Stimulated activated naive CD8-positive, alpha-beta T cell treated with anti-CD3 and anti-CD28 coated beads, Interleukin-15, Interleukin-2, amounts not matched to agents 100 ng/mL and 50 ng/mL, for 24 hours (primary cell): ENCODE measurements at regions not wholly inside any gene's neighbourhood (a gene's known extent, or its start where the extent isn't known, plus 50 kb on each side); places are given as distances from the start of the nearest gene placed in this dataset.

Experiments used
- H3K27ac Mint-ChIP-seq: one replicate; pipeline ENCODE4 v1.8.0; 2021; ENCODE audit warnings: mild to moderate bottlenecking, mixed read lengths
- H3K27me3 Mint-ChIP-seq: one replicate; pipeline ENCODE4 v1.8.0; 2021; ENCODE audit warnings: mixed read lengths
- H3K36me3 Mint-ChIP-seq: one replicate; pipeline ENCODE4 v1.8.0; 2021; ENCODE audit warnings: low read depth, mixed read lengths
- H3K4me1 Mint-ChIP-seq: one replicate; pipeline ENCODE4 v1.8.0; 2021; ENCODE audit warnings: low read depth, mixed read lengths
- H3K4me3 Mint-ChIP-seq: one replicate; pipeline ENCODE4 v1.8.0; 2021; ENCODE audit warnings: mild to moderate bottlenecking, mixed read lengths
- H3K9me3 Mint-ChIP-seq: one replicate; pipeline ENCODE4 v1.8.0; 2021; ENCODE audit warnings: mixed read lengths

DNA sequence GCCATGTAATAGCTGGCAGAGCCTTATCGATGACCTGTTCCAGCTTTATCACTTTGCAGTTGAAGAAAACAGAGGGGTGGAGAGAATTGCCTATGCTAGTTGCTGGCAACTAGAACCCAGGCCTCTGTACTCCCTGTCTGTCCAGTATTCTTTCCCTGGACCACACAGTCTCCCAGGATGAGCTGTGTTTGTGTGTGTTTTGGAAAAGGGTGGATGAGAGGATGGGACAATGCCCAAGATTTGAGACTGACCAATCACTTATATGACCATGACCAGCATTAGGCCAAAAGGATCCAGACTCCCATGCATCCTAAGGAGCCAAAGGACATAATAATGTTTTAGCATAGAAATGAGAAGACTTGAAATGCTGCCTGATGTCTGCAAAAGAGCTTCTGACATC, 102.6 kb downstream of the CD200R1L start:
- Mint-ChIP-seq H3K27ac (no peak overlapping the region), H3K4me3 (no peak overlapping the region), H3K27me3 (no peaks in the 10 kb centered on the region), H3K4me1 (peaks cover 31% of the 10 kb centered on the region), H3K9me3 (no peaks in the 10 kb centered on the region), H3K36me3 (no peaks in the 10 kb centered on the region)

DNA sequence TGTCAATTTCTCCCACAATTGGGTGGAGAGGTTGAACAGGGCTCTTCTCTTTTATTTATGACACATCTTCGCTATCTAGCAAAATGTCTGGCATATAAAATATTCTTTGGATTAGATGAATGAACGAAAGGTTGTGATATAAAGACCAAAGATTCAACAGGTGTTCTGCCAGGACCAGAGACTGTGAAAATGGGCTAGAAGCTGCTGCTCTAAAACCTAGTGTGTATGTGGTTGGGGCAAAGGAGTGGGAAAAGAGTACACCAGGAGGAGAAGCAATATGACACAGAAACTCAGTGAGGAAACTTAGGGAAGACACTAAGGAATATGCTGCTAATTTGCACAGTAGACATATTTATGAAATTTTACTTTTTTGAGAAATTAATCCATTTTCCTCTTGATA, 102.0 kb upstream of the CCDC80 start:
- H3K9me3 Mint-ChIP-seq = no peaks in the 10 kb centered on the region
- no peak overlapping the region for H3K4me3 Mint-ChIP-seq
- H3K36me3 Mint-ChIP-seq = no peaks in the 10 kb centered on the region
- peaks cover 38% of the 10 kb centered on the region for H3K4me1 Mint-ChIP-seq
- H3K27me3 Mint-ChIP-seq = no peaks in the 10 kb centered on the region
- H3K27ac Mint-ChIP-seq = no peak overlapping the region

DNA sequence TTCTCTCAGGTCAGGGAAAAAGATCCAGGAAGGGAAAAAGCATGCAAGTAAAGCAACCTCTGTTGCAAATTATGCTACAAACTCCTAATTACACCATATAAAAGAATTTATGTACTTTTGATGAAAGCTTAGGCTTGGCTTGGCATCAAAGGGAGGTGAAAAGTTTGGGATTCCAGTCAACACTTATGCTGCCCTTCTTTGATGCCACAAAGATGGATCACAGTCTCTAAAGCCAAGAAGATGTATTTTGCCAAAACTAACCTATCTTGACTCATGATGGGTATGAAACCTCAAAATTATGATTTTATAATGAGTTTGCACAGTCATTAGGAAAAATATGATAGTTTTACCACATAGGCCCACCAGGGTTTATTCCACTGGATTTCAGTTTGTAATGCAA, 101.0 kb upstream of the CCDC80 start:
- H3K4me1 Mint-ChIP-seq = peaks cover 41% of the 10 kb centered on the region
- H3K27me3 Mint-ChIP-seq = no peaks in the 10 kb centered on the region
- H3K4me3 Mint-ChIP-seq = no peak overlapping the region
- peak overlapping the region; percentile 3 for H3K27ac Mint-ChIP-seq
- no peaks in the 10 kb centered on the region for H3K9me3 Mint-ChIP-seq
- H3K36me3 Mint-ChIP-seq = no peaks in the 10 kb centered on the region

DNA sequence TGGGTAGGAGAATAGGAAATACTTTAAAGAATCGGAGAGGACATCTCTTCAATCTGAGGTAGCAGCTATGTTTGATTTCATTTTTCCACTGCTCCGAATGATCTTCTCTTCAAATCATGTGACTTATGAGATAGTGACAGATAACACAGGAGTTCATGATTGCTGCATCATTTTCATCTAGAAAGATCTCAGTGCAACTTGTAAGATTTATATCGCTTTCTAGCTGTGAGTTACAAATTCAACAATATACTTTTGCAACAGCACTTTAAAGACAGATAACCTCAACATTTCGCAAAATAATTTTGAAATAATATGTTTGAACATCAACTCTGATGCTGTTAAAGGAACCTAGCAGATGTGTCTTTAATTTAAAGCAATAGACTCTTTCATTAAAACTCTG, 99.9 kb upstream of the CCDC80 start:
- Mint-ChIP-seq H3K27me3 (no peaks in the 10 kb centered on the region), H3K4me3 (no peak overlapping the region), H3K36me3 (no peaks in the 10 kb centered on the region), H3K4me1 (peaks cover 53% of the 10 kb centered on the region), H3K27ac (peak overlapping the region; percentile 9), H3K9me3 (no peaks in the 10 kb centered on the region)

DNA sequence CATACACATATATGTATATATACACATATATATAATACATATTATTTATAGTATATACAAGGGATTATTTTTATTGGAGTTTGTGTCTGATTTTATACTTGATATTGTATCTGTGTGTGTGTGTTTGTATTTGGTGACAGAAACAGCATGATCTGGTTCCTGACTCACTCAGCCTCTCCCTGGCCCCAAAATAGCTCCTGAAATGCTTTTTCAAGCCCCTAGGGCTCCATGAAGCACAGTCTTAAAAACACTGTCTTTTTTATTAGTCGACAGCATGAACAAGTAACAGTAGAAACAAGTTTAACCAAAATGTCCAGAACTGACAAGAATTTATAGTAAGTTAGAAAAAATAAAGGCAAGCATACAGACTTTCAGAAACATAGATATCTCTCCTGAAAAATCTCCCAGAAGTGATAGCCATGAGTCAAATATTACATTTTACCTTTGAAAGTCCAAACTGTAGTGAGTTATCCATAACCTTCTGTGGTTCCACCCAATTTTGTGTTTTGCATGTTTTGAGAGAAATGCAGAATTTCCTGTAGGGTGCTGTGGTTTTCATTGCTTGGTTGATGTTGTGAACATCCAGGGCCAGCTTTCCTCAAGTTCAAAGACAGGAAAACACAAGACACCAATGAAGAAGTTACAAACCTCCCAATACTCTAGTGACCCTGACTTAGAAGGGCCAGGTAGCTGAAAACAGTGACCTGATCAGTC, 98.5 kb upstream of the CCDC80 start:
- Mint-ChIP-seq H3K27me3 (no peaks in the 10 kb centered on the region), H3K9me3 (no peaks in the 10 kb centered on the region), H3K36me3 (no peaks in the 10 kb centered on the region), H3K4me1 (peaks cover 58% of the 10 kb centered on the region), H3K4me3 (no peak overlapping the region), H3K27ac (no peak overlapping the region)

DNA sequence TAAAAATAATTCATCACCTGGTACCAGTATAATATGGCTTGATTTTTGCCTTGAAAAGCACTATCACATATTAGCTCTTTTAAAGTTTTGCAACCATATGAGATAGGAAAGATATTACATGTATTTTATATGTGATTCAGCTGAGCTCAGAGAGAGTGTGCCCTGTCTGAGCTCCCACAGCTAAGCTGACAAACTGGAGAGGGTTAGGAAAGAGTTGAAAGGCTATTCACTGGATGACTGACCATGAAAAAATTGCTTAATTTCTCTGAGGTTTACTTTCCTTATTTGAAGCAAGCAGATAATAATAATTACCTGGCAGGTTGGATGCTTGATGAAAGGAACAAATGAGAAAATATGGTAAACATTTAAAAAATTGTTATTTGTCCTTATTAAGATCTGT, 97.4 kb upstream of the CCDC80 start:
- Mint-ChIP-seq H3K36me3 (no peaks in the 10 kb centered on the region), H3K27ac (no peak overlapping the region), H3K27me3 (no peaks in the 10 kb centered on the region), H3K9me3 (no peaks in the 10 kb centered on the region), H3K4me1 (peaks cover 58% of the 10 kb centered on the region), H3K4me3 (no peak overlapping the region)

DNA sequence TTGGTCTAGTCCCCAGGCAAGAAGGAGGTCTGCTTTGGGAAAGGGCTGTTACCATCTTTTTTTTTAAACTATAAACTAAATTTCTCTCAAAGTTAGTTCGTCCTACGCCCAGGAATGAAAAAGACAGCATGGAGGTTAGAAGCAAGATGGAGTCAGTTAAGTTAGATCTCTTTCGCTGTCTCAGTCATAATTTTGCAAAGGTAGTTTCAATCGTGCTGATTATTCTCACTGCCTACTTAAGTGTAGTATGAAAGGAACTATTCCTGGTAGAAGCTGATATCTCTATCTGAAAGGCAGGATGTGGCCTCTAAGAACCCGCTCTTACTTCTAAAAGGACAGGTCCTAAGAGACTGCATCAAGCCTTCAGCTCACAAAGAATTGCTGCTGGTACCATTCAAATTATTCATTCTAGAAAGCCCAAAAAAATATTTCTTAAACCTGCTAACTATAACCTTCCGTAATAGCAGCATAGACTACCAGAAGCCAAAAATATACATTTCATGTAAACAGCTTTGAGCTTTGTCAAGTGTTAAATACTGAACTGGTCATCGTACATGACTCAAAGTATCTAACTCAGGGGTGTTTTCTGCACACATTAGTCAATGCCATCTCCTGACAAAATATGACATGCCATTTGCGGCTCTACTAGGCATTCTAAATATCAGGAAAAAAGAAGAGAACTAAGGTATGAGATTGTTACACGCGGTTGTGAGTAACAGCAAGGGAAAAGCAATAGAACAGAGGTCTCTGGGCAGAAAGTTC, 96.0 kb upstream of the CCDC80 start:
- no peaks in the 10 kb centered on the region for H3K9me3 Mint-ChIP-seq
- no peak overlapping the region for H3K4me3 Mint-ChIP-seq
- peaks cover 55% of the 10 kb centered on the region for H3K4me1 Mint-ChIP-seq
- no peak overlapping the region for H3K27ac Mint-ChIP-seq
- no peaks in the 10 kb centered on the region for H3K36me3 Mint-ChIP-seq
- no peaks in the 10 kb centered on the region for H3K27me3 Mint-ChIP-seq

DNA sequence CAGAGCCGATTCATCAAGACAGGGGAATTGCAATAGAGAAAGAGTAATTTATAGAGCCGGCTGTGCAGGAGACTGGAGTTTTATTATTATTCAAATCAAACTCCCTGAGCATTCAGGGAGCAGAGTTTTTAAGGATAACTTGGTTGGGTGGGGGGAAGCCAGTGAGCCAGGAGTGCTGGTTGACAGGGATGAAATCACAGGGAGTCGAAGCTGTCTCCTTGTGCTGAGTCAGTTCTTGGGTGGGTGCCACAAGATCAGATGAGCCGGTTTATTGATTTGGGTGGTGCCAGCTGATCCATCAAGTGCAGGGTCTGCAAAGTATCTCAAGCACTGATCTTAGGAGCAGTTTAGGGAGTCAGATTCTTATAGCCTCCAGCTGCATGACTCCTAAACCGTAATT, 95.4 kb upstream of the CCDC80 start:
- H3K9me3 Mint-ChIP-seq = no peaks in the 10 kb centered on the region
- no peak overlapping the region for H3K4me3 Mint-ChIP-seq
- peaks cover 49% of the 10 kb centered on the region for H3K4me1 Mint-ChIP-seq
- H3K27ac Mint-ChIP-seq = peak overlapping the region; percentile 17
- no peaks in the 10 kb centered on the region for H3K27me3 Mint-ChIP-seq
- no peaks in the 10 kb centered on the region for H3K36me3 Mint-ChIP-seq

DNA sequence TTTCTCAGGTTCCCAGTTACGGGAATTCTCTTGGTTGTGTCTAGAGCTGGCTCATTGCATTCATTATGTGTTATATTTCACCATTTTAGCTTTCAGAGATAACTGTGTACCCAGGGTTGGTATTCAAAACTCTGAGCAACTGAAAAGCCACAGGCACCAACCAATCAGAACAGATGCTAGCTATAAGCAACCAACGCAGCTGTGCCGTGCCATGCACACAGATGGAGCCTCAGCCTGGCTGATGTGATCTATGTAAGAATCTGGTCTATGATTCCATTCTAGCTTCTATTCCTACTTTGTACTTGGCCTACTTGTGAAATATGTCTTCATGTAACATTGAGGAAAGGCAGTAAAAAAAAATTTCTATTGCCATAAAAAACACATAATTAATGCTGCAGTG, 95.0 kb upstream of the CCDC80 start:
- H3K4me3 Mint-ChIP-seq = no peak overlapping the region
- no peaks in the 10 kb centered on the region for H3K27me3 Mint-ChIP-seq
- no peaks in the 10 kb centered on the region for H3K9me3 Mint-ChIP-seq
- H3K36me3 Mint-ChIP-seq = no peaks in the 10 kb centered on the region
- peaks cover 48% of the 10 kb centered on the region for H3K4me1 Mint-ChIP-seq
- H3K27ac Mint-ChIP-seq = no peak overlapping the region

DNA sequence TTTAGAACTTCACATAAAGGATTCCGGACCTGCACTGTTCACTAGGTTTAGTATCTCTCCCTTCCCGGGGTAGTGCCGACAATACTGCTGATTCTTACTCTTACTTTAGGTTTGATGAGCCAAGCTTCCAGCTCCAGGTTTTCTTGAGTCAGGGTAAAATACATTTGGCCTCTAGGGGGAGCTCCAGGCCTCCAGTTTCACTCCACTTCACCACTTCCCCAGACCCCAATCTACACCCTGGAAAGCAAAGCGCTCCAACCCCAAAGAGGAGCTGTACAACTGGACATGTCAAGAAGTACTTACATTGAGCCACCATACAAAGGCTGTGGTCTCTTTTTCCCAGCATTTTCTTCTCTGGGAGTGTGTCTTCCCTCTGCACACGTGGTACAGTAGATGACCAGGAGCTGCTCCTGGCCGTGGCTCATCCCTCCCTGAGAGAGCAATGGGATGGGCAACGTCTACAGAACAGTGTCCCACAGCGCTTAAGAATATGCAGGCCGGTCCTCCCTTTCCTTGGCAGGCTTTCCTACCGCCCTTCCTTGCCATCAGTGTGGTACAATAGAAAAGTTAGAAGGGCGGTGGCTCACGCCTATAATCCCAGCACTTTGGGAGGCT, 93.9 kb upstream of the CCDC80 start:
- H3K9me3 Mint-ChIP-seq = no peaks in the 10 kb centered on the region
- no peaks in the 10 kb centered on the region for H3K36me3 Mint-ChIP-seq
- no peak overlapping the region for H3K4me3 Mint-ChIP-seq
- H3K4me1 Mint-ChIP-seq = peaks cover 37% of the 10 kb centered on the region
- no peaks in the 10 kb centered on the region for H3K27me3 Mint-ChIP-seq
- H3K27ac Mint-ChIP-seq = no peak overlapping the region

- Mint-ChIP-seq H3K27ac (no peak overlapping the region), H3K4me3 (no peak overlapping the region), H3K4me1 (peaks cover 30% of the 10 kb centered on the region)
Observed at GRCh38 chr3:112734171-112734570, 93.2 kb upstream of the CCDC80 start.

GRCh38 chr3:112730210-112730609, 89.3 kb upstream of the CCDC80 start:
- Mint-ChIP-seq H3K4me1 (peaks cover 4% of the 10 kb centered on the region), H3K9me3 (no peaks in the 10 kb centered on the region), H3K27me3 (no peaks in the 10 kb centered on the region), H3K27ac (no peak overlapping the region), H3K36me3 (no peaks in the 10 kb centered on the region), H3K4me3 (no peak overlapping the region)

More at GRCh38 chr3:112734171-112734570, 93.2 kb upstream of the CCDC80 start:
- H3K36me3 Mint-ChIP-seq = no peaks in the 10 kb centered on the region
- no peaks in the 10 kb centered on the region for H3K27me3 Mint-ChIP-seq
- no peaks in the 10 kb centered on the region for H3K9me3 Mint-ChIP-seq

- H3K9me3 Mint-ChIP-seq = no peaks in the 10 kb centered on the region
- H3K27me3 Mint-ChIP-seq = no peaks in the 10 kb centered on the region
- H3K4me1 Mint-ChIP-seq = no peaks in the 10 kb centered on the region
- no peak overlapping the region for H3K4me3 Mint-ChIP-seq
- no peak overlapping the region for H3K27ac Mint-ChIP-seq
- no peaks in the 10 kb centered on the region for H3K36me3 Mint-ChIP-seq
Observed at GRCh38 chr3:112721231-112721630, 80.3 kb upstream of the CCDC80 start.

- Mint-ChIP-seq H3K27me3 (no peaks in the 10 kb centered on the region), H3K4me1 (no peaks in the 10 kb centered on the region), H3K27ac (no peak overlapping the region), H3K9me3 (no peaks in the 10 kb centered on the region), H3K36me3 (no peaks in the 10 kb centered on the region), H3K4me3 (no peak overlapping the region)
Observed at GRCh38 chr3:112718967-112719366, 78.0 kb upstream of the CCDC80 start.

DNA sequence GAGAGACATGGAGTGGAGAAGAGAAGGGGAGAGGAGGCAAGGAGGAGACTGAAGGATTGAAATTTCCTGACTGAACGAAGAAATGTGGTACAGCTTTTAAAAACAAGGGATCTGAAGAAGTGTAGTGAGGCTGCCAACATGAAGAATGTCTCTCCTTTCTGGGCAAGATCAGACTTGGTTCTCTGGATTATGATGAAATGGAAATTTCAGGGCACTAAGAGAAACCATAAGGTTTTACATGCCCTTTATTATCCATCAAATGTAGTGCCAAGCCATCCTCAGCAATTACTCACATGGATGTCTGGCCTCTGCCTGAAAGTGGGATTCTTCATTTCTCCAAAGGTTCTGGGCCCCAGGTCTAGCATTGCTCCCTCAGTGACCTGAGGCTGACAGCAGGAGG, 77.6 kb upstream of the CCDC80 start:
- Mint-ChIP-seq H3K36me3 (no peaks in the 10 kb centered on the region), H3K4me1 (no peaks in the 10 kb centered on the region), H3K27me3 (no peaks in the 10 kb centered on the region), H3K9me3 (peaks cover 3% of the 10 kb centered on the region), H3K27ac (no peak overlapping the region), H3K4me3 (no peak overlapping the region)
